ENCODE measurements at regions not wholly inside any gene's neighbourhood (a gene's known extent, or its start where the extent isn't known, plus 50 kb on each side); places are given as distances from the start of the nearest gene placed in this dataset.
"Not testable (repeated sequence)": the region's sequence is repeated elsewhere in the genome, so short reads cannot be mapped to it uniquely, and the experiment has no call there.

- TF ChIP-seq, protein P1, sequence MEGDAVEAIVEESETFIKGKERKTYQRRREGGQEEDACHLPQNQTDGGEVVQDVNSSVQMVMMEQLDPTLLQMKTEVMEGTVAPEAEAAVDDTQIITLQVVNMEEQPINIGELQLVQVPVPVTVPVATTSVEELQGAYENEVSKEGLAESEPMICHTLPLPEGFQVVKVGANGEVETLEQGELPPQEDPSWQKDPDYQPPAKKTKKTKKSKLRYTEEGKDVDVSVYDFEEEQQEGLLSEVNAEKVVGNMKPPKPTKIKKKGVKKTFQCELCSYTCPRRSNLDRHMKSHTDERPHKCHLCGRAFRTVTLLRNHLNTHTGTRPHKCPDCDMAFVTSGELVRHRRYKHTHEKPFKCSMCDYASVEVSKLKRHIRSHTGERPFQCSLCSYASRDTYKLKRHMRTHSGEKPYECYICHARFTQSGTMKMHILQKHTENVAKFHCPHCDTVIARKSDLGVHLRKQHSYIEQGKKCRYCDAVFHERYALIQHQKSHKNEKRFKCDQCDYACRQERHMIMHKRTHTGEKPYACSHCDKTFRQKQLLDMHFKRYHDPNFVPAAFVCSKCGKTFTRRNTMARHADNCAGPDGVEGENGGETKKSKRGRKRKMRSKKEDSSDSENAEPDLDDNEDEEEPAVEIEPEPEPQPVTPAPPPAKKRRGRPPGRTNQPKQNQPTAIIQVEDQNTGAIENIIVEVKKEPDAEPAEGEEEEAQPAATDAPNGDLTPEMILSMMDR (IDR thresholded peaks at IDR 0.05; ENCODE audit: low read depth, low read length): no peak
- TF ChIP-seq EZH2phosphoT487 (IDR thresholded peaks at IDR 0.05; ENCODE audit: low read depth): no peak
- Histone ChIP-seq H3K36me3 (replicated peaks; ENCODE audit: low read depth, low read length) (no peaks in the 10 kb centered on the region), H2AFZ (ENCODE audit: low read depth, low read length) (no peak overlapping the region), H3K9ac (ENCODE audit: low read length) (no peak overlapping the region), H3K79me2 (ENCODE audit: low read length) (no peaks in the 10 kb centered on the region), H3K27me3 (ENCODE audit: low read depth, low read length) (no peaks in the 10 kb centered on the region), H3K27ac (ENCODE audit: low read length) (no peak overlapping the region), H3K4me2 (ENCODE audit: low read length) (no peak overlapping the region), H4K20me1 (ENCODE audit: insufficient read depth, low read length) (no peaks in the 10 kb centered on the region), H3K4me1 (ENCODE audit: low read length) (no peaks in the 10 kb centered on the region), H3K9me3 (ENCODE audit: insufficient read depth, low read length) (no peaks in the 10 kb centered on the region), H3K4me3 (ENCODE audit: low read length) (no peak overlapping the region)
Measured at GRCh38 chr18:78827141-78827540, 152.5 kb upstream of the SALL3 start.

GRCh38 chr18:78828131-78828530 lies 151.5 kb upstream of the SALL3 start:
- H3K27me3 ChIP-seq (ENCODE audit: low read depth, low read length): no peaks in the 10 kb centered on the region

DNA sequence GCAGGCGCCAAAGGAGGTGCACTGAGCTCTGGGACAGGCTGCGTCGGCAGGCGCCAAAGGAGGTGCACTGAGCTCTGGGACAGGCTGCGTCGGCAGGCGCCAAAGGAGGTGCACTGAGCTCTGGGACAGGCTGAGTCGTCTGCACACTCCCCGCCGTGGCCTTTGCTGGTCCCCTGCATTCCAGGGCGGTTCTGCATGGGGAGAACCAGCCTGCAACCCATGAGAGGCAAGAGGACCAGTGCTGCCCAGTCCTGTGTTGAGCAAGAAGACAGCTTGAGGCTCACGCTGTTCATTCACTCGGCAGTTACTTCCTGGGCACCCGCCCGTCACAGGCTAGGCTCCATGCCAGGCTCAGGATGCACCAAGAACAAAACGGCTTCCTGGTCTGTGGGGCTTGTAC lies 150.6 kb upstream of the SALL3 start:
- not testable (repeated sequence) for H3K9me3 ChIP-seq (ENCODE audit: insufficient read depth, low read length); H3K27ac ChIP-seq (ENCODE audit: low read length); H3K79me2 ChIP-seq (ENCODE audit: low read length); H3K27me3 ChIP-seq (ENCODE audit: low read depth, low read length); H3K9ac ChIP-seq (ENCODE audit: low read length); H3K36me3 ChIP-seq (replicated peaks; ENCODE audit: low read depth, low read length); H4K20me1 ChIP-seq (ENCODE audit: insufficient read depth, low read length); H3K4me1 ChIP-seq (ENCODE audit: low read length); H3K4me2 ChIP-seq (ENCODE audit: low read length); H3K4me3 ChIP-seq (ENCODE audit: low read length); H2AFZ ChIP-seq (ENCODE audit: low read depth, low read length)

More at GRCh38 chr18:78828131-78828530, 151.5 kb upstream of the SALL3 start:
- H4K20me1 ChIP-seq (ENCODE audit: insufficient read depth, low read length): no peaks in the 10 kb centered on the region
- H3K4me2 ChIP-seq (ENCODE audit: low read length): no peak overlapping the region
- TF ChIP-seq, protein P1 (IDR thresholded peaks at IDR 0.05; ENCODE audit: low read depth, low read length): no peak
- no peak for TF ChIP-seq EZH2phosphoT487 (IDR thresholded peaks at IDR 0.05; ENCODE audit: low read depth)
- H3K27ac ChIP-seq (ENCODE audit: low read length): no peak overlapping the region
- H3K9me3 ChIP-seq (ENCODE audit: insufficient read depth, low read length): no peaks in the 10 kb centered on the region
- H3K79me2 ChIP-seq (ENCODE audit: low read length): no peaks in the 10 kb centered on the region
- no peaks in the 10 kb centered on the region for H3K36me3 ChIP-seq (replicated peaks; ENCODE audit: low read depth, low read length)
- no peak overlapping the region for H2AFZ ChIP-seq (ENCODE audit: low read depth, low read length)
- H3K9ac ChIP-seq (ENCODE audit: low read length): no peak overlapping the region
- H3K4me3 ChIP-seq (ENCODE audit: low read length): no peak overlapping the region
- H3K4me1 ChIP-seq (ENCODE audit: low read length): no peaks in the 10 kb centered on the region

DNA sequence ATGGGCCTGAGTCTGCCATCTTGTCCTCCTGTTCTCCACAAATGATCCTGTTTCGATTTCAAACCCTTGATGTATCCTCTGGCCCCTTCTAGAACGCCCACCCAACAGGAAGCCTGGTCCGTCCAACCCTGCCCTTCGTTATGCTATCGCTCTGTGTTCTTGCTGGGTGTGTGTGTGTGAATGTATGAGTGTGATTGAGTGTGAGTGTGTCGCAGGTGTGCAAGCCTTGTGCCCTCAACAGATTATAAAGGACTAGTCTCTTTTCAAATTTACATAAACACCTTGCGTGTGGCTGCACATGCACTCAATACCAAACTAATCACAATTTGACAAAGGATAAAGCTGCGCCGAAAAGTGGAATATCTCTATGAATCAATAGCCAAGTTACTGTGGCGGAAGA lies 149.5 kb upstream of the SALL3 start:
- no peaks in the 10 kb centered on the region for H3K27me3 ChIP-seq (ENCODE audit: low read depth, low read length)
- H3K36me3 ChIP-seq (replicated peaks; ENCODE audit: low read depth, low read length): no peaks in the 10 kb centered on the region
- no peak overlapping the region for H3K4me2 ChIP-seq (ENCODE audit: low read length)
- TF ChIP-seq, protein P1 (IDR thresholded peaks at IDR 0.05; ENCODE audit: low read depth, low read length): no peak
- TF ChIP-seq EZH2phosphoT487 (IDR thresholded peaks at IDR 0.05; ENCODE audit: low read depth): no peak
- H3K79me2 ChIP-seq (ENCODE audit: low read length): no peaks in the 10 kb centered on the region
- H2AFZ ChIP-seq (ENCODE audit: low read depth, low read length): no peak overlapping the region
- no peak overlapping the region for H3K4me3 ChIP-seq (ENCODE audit: low read length)
- no peak overlapping the region for H3K9ac ChIP-seq (ENCODE audit: low read length)
- no peaks in the 10 kb centered on the region for H3K9me3 ChIP-seq (ENCODE audit: insufficient read depth, low read length)
- no peaks in the 10 kb centered on the region for H4K20me1 ChIP-seq (ENCODE audit: insufficient read depth, low read length)
- H3K4me1 ChIP-seq (ENCODE audit: low read length): no peaks in the 10 kb centered on the region
- no peak overlapping the region for H3K27ac ChIP-seq (ENCODE audit: low read length)

DNA sequence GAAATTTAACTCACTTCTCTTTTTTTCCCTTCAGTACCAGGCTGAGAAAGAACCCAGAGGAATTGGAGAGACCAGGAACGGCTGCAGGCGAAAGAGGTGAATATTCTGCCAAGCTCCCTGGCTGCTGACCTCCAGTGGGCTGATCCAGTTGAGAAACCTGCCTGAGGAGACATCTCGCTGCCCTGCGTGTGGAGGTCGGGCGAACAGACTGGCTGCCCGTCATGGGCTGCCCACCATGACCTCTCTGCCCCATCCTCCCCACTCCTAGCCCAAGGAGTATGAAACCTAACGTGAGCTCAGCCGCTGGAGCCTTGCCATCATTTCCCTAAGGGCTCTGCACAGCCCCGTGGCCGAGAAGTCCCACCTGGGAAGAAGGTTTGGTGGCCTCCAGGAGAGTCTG lies 148.8 kb upstream of the SALL3 start:
- no peak overlapping the region for H3K27ac ChIP-seq (ENCODE audit: low read length)
- H3K27me3 ChIP-seq (ENCODE audit: low read depth, low read length): no peaks in the 10 kb centered on the region
- no peak overlapping the region for H3K4me3 ChIP-seq (ENCODE audit: low read length)
- H3K9ac ChIP-seq (ENCODE audit: low read length): no peak overlapping the region
- TF ChIP-seq, protein P1 (IDR thresholded peaks at IDR 0.05; ENCODE audit: low read depth, low read length): no peak
- no peak for TF ChIP-seq EZH2phosphoT487 (IDR thresholded peaks at IDR 0.05; ENCODE audit: low read depth)
- no peaks in the 10 kb centered on the region for H3K4me1 ChIP-seq (ENCODE audit: low read length)
- H3K4me2 ChIP-seq (ENCODE audit: low read length): no peak overlapping the region
- no peaks in the 10 kb centered on the region for H3K36me3 ChIP-seq (replicated peaks; ENCODE audit: low read depth, low read length)
- H3K79me2 ChIP-seq (ENCODE audit: low read length): no peaks in the 10 kb centered on the region
- H4K20me1 ChIP-seq (ENCODE audit: insufficient read depth, low read length): no peaks in the 10 kb centered on the region
- H3K9me3 ChIP-seq (ENCODE audit: insufficient read depth, low read length): no peaks in the 10 kb centered on the region
- H2AFZ ChIP-seq (ENCODE audit: low read depth, low read length): no peak overlapping the region
